HG03558 (cell line): ENCODE measurements at regions not wholly inside any gene's neighbourhood (a gene's known extent, or its start where the extent isn't known, plus 50 kb on each side); places are given as distances from the start of the nearest gene placed in this dataset.
"Not testable (repeated sequence)": the region's sequence is repeated elsewhere in the genome, so short reads cannot be mapped to it uniquely, and the experiment has no call there.

Experiments used
- ATAC-seq: cut with Tn5 transposase; IDR thresholded peaks from one replicate; pipeline ENCODE4 v1.9.1; 2021; ENCODE audit warnings: moderate number of reproducible peaks; ENCODE audit not compliant: unreplicated experiment; ENCODE audit errors: extremely low read depth

DNA sequence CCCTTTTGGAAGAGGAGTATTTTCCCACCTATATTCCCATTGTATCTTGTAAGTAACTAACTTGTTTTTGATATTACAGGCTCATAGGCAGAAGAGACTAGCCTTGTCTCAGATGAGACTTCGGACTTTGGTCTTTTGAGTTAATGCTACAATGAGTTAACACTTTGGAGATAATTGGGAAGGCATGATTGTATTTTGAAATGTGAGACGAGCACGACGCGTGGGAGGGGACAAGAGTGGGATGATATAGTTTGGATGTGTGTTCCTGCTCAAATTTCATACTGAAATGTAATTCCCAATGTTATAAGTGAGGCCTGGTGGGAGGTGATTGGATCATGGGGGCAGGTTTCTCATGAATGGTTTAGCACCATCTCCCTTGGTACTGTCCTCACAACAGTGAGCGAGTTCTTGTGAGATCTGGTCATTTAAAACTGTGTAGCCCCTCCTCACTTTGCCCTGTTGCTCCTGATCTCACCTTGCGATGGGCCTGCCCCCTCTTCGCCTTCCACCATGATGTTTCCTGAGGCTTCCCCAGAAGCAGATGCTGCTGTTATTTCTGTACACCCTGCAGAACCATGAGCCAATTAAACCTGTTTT, 721.5 kb upstream of the CTNND2 start:
- no peak for ATAC-seq

- no peak for ATAC-seq
These were observed 720.7 kb upstream of the CTNND2 start for GRCh38 chr5:12624776-12625560.

- no peak for ATAC-seq
These were observed 719.2 kb upstream of the CTNND2 start for GRCh38 chr5:12623408-12623807.

- ATAC-seq = no peak
These were observed 711.8 kb upstream of the CTNND2 start for GRCh38 chr5:12616093-12616492.

- no peak for ATAC-seq
These were observed 711.0 kb upstream of the CTNND2 start for GRCh38 chr5:12615141-12615820.

DNA sequence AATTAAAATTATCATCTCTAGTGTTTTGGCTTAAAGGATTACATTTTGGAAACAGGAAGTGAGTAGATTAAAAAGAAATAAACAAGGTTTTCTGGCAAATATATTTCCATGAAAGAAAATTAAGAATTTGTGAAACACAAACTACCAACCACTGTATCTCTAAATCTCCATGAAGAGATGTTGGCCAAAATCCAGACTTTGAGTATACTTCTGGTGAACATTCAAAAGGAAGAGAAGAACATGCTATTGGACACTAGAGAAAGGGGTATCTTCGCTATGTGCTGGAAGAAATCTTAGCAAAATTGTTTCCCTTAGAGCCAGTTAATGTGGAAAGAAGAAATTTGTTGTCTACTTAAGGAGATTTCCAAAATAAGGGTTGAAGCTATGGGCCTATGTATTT, 710.4 kb upstream of the CTNND2 start:
- no peak for ATAC-seq

GRCh38 chr5:12611132-12611531, 706.9 kb upstream of the CTNND2 start:
- ATAC-seq = no peak

DNA sequence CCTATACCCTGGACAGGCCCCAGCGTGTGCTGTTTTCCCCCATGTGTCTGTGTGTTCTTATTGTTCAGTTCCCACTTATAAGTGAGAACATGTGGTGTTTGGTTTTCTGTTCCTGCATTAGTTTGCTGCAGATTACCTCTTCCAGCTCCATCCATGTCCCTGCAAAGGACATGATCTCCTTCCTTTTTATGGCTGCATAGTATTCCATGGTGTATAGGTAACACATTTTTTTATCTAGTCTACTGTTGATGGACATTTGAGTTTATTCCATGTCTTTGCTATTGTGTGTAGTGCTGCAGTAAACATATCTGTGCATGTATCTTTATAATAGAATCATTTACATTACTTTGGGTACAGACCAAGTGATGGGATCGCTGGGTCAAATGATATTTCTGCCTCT, 703.6 kb upstream of the CTNND2 start:
- ATAC-seq = not testable (repeated sequence)

GRCh38 chr5:12592228-12592627, 688.0 kb upstream of the CTNND2 start:
- ATAC-seq = no peak

DNA sequence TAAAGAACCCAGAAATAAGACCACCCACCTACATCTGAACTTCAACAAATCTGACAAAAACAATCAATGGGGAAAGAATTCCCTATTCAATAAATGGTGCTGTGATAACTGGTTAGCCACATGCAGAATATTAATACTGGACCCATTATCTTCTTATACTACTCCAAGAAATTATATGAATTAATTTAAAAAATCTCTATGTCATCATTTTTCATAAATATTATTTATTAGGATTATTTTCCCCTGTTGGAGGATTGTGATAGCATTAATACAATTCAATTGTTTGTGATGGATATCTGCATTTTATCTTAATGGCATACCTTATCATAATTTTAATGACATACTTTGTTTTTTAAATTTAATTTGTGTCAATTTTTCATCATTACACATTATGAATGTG, 682.2 kb upstream of the CTNND2 start:
- no peak for ATAC-seq

GRCh38 chr5:12578803-12579202, 674.6 kb upstream of the CTNND2 start:
- not testable (repeated sequence) for ATAC-seq

DNA sequence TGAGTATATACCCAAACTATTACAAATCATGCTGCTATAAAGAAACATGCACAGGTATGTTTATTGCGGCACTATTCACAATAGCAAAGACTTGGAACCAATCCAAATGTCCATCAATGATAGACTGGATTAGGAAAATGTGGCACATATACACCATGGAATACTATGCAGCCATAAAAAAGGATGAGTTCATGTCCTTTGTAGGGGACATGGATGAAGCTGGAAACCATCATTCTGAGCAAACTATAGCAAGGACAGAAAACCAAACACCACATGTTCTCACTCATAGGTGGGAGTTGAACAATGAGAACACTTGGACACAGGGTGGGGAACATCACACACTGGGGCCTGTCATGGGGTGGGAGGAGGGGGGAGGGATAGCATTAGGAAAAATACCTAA, 672.7 kb upstream of the CTNND2 start:
- not testable (repeated sequence) for ATAC-seq

DNA sequence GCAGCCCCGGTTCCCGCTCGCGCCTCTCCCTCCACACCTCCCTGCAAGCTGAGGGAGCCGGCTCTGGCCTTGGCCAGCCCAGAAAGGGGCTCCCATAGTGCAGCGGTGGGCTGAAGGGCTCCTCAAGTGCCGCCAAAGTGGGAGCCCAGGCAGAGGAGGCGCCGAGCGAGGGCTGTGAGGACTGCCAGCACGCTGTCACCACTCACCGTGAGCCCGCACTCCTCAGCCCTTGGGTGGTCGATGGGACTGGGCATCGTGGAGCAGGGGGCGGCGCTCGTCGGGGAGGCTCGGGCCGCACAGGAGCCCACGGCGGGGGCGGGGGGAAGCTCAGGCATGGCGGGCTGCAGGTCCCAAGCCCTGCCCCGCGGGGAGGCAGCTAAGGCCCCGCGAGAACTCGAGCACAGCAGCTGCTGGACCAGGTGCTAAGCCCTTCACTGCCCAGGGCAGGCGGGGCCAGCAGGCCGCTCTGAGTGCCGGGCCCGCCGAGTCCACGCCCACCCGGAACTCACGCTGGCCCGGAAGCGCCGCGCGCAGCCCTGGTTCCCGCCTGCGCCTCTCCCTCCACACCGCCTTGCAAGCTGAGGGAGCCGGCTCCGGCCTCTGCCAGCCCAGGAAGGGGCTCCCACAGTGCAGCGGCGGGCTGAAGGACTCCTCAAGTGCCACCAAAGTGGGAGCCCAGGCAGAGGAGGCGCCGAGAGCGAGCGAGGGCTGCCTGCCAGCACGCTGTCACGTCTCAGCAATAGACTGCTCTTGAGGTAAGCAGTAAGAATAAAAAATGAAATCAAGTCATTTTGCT, 670.2 kb upstream of the CTNND2 start:
- ATAC-seq = not testable (repeated sequence)

DNA sequence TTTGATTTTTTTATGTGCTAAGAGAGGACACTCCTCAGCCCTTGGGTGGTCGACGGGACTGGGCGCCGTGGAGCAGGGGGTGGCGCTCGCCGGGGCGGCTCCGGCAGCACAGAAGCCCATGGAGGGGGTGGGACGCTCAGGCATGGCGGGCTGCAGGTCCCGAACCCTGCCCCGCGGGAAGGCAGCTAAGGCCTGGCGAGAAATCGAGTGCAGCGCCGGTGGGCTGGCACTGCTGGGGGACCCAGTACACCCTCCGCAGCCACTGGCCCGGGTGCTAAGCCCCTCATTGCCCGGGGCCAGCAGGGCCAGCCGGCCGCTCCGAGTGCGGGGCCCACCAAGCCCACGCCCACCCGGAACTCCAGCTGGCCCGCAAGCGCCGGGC, 669.7 kb upstream of the CTNND2 start:
- not testable (repeated sequence) for ATAC-seq

DNA sequence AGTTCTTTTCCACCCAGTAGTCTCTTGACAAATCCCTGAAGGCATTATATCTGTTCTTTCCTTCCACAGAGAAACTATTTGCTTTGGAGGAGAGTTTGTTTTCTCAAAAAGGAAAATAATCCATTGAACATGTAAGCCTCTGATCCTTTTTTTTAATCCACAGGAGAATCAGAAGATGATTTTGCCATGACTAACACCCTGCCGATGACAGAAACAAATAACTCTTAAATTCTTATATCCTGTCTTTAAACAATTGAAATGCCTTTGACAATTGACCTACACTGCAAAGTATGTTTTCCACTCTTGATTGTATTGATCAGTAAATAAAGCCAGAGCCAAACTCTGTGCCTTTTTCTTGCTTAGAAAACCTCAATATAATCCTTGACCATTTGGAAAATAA, 666.4 kb upstream of the CTNND2 start:
- ATAC-seq = no peak

- no peak for ATAC-seq
These were observed 662.2 kb upstream of the CTNND2 start for GRCh38 chr5:12566441-12566840.

DNA sequence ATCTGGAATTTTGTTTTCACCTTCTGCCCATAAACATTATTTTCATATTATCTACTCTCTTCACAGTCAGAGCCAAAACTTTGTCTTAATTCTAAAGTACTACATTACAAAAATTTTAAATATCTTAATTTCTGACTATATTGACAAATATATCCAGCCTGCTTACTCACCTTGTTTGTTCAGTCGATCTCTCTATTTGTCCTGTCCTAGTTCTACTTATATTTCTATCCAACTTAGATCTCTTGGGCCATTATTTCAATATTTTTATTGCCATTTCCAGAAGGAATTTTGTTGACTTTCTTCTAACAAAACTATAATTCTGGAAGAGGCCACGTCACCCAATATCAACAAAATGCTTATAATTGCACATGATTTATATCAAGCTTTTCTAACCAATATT, 652.8 kb upstream of the CTNND2 start:
- no peak for ATAC-seq

- no peak for ATAC-seq
These were observed 621.9 kb upstream of the CTNND2 start for GRCh38 chr5:12526113-12526512.

DNA sequence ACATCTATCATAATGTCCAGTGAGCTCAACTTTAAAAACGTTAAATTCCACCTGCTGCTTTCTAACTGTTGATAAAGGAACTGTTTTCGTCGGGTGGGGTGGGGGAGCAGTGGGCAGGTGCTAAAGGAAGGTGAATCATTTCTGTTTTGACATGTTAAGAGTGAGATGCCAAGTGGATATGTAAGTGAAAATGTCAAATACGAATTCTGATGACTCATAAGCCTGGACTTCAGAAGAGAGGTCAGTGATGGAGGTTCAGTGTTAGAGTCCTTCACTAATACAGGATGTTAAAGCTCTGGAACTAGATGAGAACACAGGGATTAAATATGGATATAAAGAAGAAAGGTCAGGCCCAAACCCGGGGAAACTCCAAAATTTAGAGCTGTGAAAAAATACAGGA, 617.9 kb upstream of the CTNND2 start:
- ATAC-seq = no peak

- ATAC-seq = not testable (repeated sequence)
These were observed 600.7 kb upstream of the CTNND2 start for GRCh38 chr5:12504983-12505382.

GRCh38 chr5:12488161-12488560, 583.9 kb upstream of the CTNND2 start:
- ATAC-seq = no peak
